Gastroesophageal sphincter (tissue), 3 donors: ENCODE measurements at regions not wholly inside any gene's neighbourhood (a gene's known extent, or its start where the extent isn't known, plus 50 kb on each side); places are given as distances from the start of the nearest gene placed in this dataset.

Source experiments
- EP300 ChIP-seq: sonication (generic); formaldehyde crosslinking; IDR thresholded peaks from one replicate; pipeline ENCODE4 v1.6.1; 2017; ENCODE audit warnings: antibody characterized with exemption, mild to moderate bottlenecking
- POLR2A ChIP-seq, 2 donors: fragments of 450-650 bp; IDR thresholded peaks; one replicate each; pipeline ENCODE4 v1.6.1; 2017; ENCODE audit warnings: antibody characterized with exemption in 2 of 2, mild to moderate bottlenecking in 2 of 2, moderate library complexity in 1 of 2
- POLR2AphosphoS5 ChIP-seq: sonication (generic); formaldehyde crosslinking; IDR thresholded peaks from one replicate; pipeline ENCODE4 v1.6.1; 2017; ENCODE audit warnings: antibody characterized with exemption
- TF ChIP-seq, protein P1 (sequence below), 4 experiments: fragments of 200-600 bp in 2 of 4; fragments of 450-650 bp in 2 of 4; sonication (generic) in 1 of 4; IDR thresholded peaks; one replicate each; pipeline ENCODE4 v1.5.1; 2017 to 2019; ENCODE audit warnings: antibody characterized with exemption in 4 of 4, mild to moderate bottlenecking in 2 of 4, moderate library complexity in 2 of 4

DNA sequence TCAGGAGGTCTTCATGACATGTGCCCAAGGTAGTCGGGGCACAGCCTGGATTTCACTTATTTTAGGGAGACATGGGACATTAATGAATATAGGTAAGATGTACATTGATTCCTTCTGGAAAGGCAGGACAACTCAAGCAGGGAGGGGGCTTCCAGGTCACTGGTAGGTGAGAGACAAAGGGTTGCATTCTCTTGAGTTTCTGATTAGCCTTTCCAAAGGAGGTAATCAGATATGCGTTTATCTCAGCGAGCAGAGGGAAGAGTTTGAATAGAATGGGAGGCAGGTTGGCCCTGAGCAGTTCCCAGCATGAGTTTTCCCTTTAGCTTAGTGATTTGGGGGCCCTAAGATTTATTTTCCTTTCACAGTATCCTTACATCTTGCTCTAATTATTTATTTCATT, 443.8 kb upstream of the EEF2KMT start:
- no peak for TF ChIP-seq POLR2A (IDR thresholded peaks at IDR 0.05)
- no peak for TF ChIP-seq EP300
- TF ChIP-seq, protein P1, sequence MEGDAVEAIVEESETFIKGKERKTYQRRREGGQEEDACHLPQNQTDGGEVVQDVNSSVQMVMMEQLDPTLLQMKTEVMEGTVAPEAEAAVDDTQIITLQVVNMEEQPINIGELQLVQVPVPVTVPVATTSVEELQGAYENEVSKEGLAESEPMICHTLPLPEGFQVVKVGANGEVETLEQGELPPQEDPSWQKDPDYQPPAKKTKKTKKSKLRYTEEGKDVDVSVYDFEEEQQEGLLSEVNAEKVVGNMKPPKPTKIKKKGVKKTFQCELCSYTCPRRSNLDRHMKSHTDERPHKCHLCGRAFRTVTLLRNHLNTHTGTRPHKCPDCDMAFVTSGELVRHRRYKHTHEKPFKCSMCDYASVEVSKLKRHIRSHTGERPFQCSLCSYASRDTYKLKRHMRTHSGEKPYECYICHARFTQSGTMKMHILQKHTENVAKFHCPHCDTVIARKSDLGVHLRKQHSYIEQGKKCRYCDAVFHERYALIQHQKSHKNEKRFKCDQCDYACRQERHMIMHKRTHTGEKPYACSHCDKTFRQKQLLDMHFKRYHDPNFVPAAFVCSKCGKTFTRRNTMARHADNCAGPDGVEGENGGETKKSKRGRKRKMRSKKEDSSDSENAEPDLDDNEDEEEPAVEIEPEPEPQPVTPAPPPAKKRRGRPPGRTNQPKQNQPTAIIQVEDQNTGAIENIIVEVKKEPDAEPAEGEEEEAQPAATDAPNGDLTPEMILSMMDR (IDR thresholded peaks at IDR 0.05) = no peak
- no peak for TF ChIP-seq POLR2AphosphoS5
